ENCODE measurements at regions not wholly inside any gene's neighbourhood (a gene's known extent, or its start where the extent isn't known, plus 50 kb on each side); places are given as distances from the start of the nearest gene placed in this dataset.

- no peak for DNase-seq (ENCODE audit: low read depth)
- no peak for TF ChIP-seq CTCF (IDR thresholded peaks at IDR 0.05; ENCODE audit: control insufficient read depth, insufficient read depth, low read depth, low read length, missing control alignments)
- H3K4me3 ChIP-seq (ENCODE audit: control insufficient read depth, low read depth, low read length) = no peak overlapping the region
Observed at GRCh38 chr6:40893021-40893420, 146.0 kb downstream of the UNC5CL start.

- no peak for TF ChIP-seq CTCF (IDR thresholded peaks at IDR 0.05; ENCODE audit: control insufficient read depth, insufficient read depth, low read depth, low read length, missing control alignments)
- H3K4me3 ChIP-seq (ENCODE audit: control insufficient read depth, low read depth, low read length) = no peak overlapping the region
- DNase-seq (ENCODE audit: low read depth) = no peak
Observed at GRCh38 chr6:40892223-40892622, 146.8 kb downstream of the UNC5CL start.

- no peak for TF ChIP-seq CTCF (IDR thresholded peaks at IDR 0.05; ENCODE audit: control insufficient read depth, insufficient read depth, low read depth, low read length, missing control alignments)
- no peak overlapping the region for H3K4me3 ChIP-seq (ENCODE audit: control insufficient read depth, low read depth, low read length)
- no peak for DNase-seq (ENCODE audit: low read depth)
Observed at GRCh38 chr6:40891686-40892085, 147.3 kb downstream of the UNC5CL start.

GRCh38 chr6:40891131-40891530 lies 147.9 kb downstream of the UNC5CL start:
- DNase-seq (ENCODE audit: low read depth) = no peak
- H3K4me3 ChIP-seq (ENCODE audit: control insufficient read depth, low read depth, low read length) = no peak overlapping the region
- no peak for TF ChIP-seq CTCF (IDR thresholded peaks at IDR 0.05; ENCODE audit: control insufficient read depth, insufficient read depth, low read depth, low read length, missing control alignments)

- H3K4me3 ChIP-seq (ENCODE audit: control insufficient read depth, low read depth, low read length) = no peak overlapping the region
- no peak for DNase-seq (ENCODE audit: low read depth)
- no peak for TF ChIP-seq CTCF (IDR thresholded peaks at IDR 0.05; ENCODE audit: control insufficient read depth, insufficient read depth, low read depth, low read length, missing control alignments)
Observed at GRCh38 chr6:40889137-40889832, 149.7 kb downstream of the UNC5CL start.

- no peak for TF ChIP-seq CTCF (IDR thresholded peaks at IDR 0.05; ENCODE audit: control insufficient read depth, insufficient read depth, low read depth, low read length, missing control alignments)
- DNase-seq (ENCODE audit: low read depth) = no peak
- H3K4me3 ChIP-seq (ENCODE audit: control insufficient read depth, low read depth, low read length) = no peak overlapping the region
Observed at GRCh38 chr6:40888456-40888990, 150.5 kb downstream of the UNC5CL start.

All from AG09309 (cell line).